Right lobe of liver (tissue), 4 donors: ENCODE measurements at regions not wholly inside any gene's neighbourhood (a gene's known extent, or its start where the extent isn't known, plus 50 kb on each side); places are given as distances from the start of the nearest gene placed in this dataset.

Source experiments
- CTCF ChIP-seq, 4 donors: fragments of 200-600 bp in 3 of 4; fragments of 450-650 bp in 1 of 4; IDR thresholded peaks; one replicate each; pipeline versions ENCODE4 v1.5.1 to v1.8.0; 2016 to 2022; ENCODE audit warnings: antibody characterized with exemption in 4 of 4, mild to moderate bottlenecking in 2 of 4
- POLR2A ChIP-seq: fragments of 450-650 bp; IDR thresholded peaks from one replicate; pipeline ENCODE4 v1.6.1; 2017; ENCODE audit warnings: antibody characterized with exemption, mild to moderate bottlenecking
- donor health status: DM: no; HTN: no; CAD: no.
- donor health status: DM: no; HTN: no; CAD: no.
- donor health status: DM: no; HTN: yes; CAD: no.

DNA sequence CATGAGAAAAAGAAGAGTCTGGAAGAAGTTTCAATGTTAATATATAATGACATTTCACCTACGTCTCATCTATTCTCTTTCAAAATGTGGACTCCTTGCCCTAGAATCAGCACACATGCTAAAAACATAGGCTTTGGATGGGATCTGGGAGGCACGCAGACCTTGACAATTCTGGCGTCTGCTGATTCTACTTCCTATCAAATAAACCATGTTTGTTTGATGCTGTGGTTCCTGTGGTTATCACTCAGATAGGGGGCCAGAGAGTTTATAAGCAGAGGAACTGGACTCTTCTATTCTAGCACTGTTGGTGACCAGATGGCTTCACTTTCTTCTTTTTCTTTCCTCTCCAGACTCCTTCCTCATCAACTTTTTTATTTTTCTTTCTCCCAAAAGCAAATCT is 336.8 kb downstream of the DIPK2A start:
- TF ChIP-seq POLR2A (no peak), CTCF (IDR thresholded peaks at IDR 0.05) (no peak)
